Nephron (organoid): ENCODE measurements at regions not wholly inside any gene's neighbourhood (a gene's known extent, or its start where the extent isn't known, plus 50 kb on each side); places are given as distances from the start of the nearest gene placed in this dataset.

Source experiments
- H3K27ac Mint-ChIP-seq, 3 experiments: 2 replicates each; pipeline ENCODE4 v1.8.0; 2020; ENCODE audit warnings: mixed read lengths in 3 of 3, mild to moderate bottlenecking in 2 of 3, moderate library complexity in 1 of 3
- H3K27me3 Mint-ChIP-seq: 2 replicates; pipeline ENCODE4 v1.8.0; 2021; ENCODE audit warnings: low read depth, mild to moderate bottlenecking, moderate library complexity, mixed read lengths
- H3K36me3 Mint-ChIP-seq: 2 replicates; pipeline ENCODE4 v1.8.0; 2020; ENCODE audit warnings: low read depth, mixed read lengths
- H3K4me1 Mint-ChIP-seq: 2 replicates; pipeline ENCODE4 v1.8.0; 2020; ENCODE audit warnings: mixed read lengths
- H3K4me3 Mint-ChIP-seq, 3 experiments: 2 replicates each; pipeline ENCODE4 v1.8.0; 2020; ENCODE audit warnings: mild to moderate bottlenecking in 3 of 3, mixed read lengths in 3 of 3, moderate library complexity in 2 of 3
- H3K9me3 Mint-ChIP-seq: 2 replicates; pipeline ENCODE4 v1.8.0; 2020; ENCODE audit warnings: mixed read lengths
- CTCF ChIP-seq, 3 experiments: fragments of 200-600 bp; sonication (generic); IDR thresholded peaks; one replicate each; pipeline ENCODE4 v1.5.0; 2021; ENCODE audit warnings: antibody characterized with exemption in 3 of 3; ENCODE audit not compliant: unreplicated experiment in 3 of 3

DNA sequence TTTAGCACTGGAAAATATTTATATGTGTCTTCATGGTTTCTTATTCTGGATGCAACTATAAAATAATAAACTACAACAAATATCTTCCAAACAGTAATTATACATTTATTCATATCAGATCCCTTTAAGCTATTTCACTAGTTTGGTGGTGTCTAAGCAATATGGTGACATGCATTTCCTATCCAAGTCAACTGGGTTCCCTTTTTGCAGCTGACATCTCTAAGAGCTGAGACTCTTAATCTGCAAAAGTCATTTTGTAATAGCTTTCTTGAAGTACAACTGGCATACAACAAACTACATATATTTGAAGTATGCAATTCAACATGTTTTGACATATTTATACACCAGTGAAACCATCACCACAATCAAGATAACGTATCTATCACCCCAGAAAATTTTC lies 59.9 kb upstream of the SLC1A4 start:
- no peak overlapping the region for H3K27ac Mint-ChIP-seq
- H3K9me3 Mint-ChIP-seq: peaks cover 18% of the 10 kb centered on the region

GRCh38 chr2:64930258-64930671 lies 58.9 kb upstream of the SLC1A4 start:
- no peaks in the 10 kb centered on the region for H3K36me3 Mint-ChIP-seq
- H3K9me3 Mint-ChIP-seq: peaks cover 18% of the 10 kb centered on the region
- H3K27ac Mint-ChIP-seq: no peak overlapping the region
- no peaks in the 10 kb centered on the region for H3K4me1 Mint-ChIP-seq
- no peaks in the 10 kb centered on the region for H3K27me3 Mint-ChIP-seq
- no peak for TF ChIP-seq CTCF (IDR thresholded peaks at IDR 0.05; ENCODE audit: unreplicated experiment in 3 of 3)
- no peak overlapping the region for H3K4me3 Mint-ChIP-seq

More for the DNA sequence above, 59.9 kb upstream of the SLC1A4 start:
- H3K36me3 Mint-ChIP-seq: no peaks in the 10 kb centered on the region
- no peak for TF ChIP-seq CTCF (IDR thresholded peaks at IDR 0.05; ENCODE audit: unreplicated experiment in 3 of 3)
- H3K27me3 Mint-ChIP-seq: no peaks in the 10 kb centered on the region
- H3K4me1 Mint-ChIP-seq: no peaks in the 10 kb centered on the region
- H3K4me3 Mint-ChIP-seq: no peak overlapping the region

DNA sequence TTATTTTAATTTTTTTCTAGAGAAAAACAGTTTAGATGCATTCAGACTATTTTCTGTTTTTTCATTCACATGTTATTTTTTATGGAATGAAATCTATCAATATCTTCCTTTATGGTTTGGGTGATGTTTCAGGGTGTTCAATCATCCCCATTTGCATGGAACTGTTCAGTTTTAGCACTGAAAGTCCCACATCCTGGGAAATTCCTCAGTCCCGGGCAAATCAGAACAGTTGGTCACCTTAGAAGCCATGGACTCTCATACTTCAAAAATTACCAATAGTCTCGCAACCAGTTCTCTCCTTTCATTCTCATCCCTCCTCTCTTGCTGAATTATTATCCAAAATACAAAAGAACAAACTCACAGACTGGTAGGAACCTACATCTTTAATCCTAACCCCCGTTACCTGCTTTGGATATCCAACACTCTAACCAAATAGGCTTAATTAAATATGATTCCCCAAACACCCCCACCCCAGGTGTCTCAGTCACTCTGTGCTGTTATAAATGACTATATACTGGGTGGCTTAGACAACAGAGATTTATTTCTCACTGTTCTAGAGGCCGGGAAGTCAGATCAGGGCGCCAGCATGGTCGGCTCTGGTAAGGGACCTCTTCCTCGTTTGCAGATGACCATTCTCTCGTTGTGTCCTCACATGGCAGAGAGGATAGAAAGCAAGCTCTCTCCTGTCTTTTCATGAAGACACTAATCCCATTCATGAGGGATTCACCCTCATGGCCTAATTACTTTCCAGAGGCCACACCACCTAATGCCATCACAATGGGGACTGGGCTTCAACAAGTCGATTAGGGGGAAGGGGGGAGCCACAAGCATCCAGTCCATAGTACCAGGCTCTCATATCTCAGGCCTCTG lies 57.7 kb upstream of the SLC1A4 start:
- Mint-ChIP-seq H3K27ac (no peak overlapping the region), H3K4me3 (no peak overlapping the region), H3K27me3 (peaks cover 6% of the 10 kb centered on the region), H3K9me3 (peaks cover 14% of the 10 kb centered on the region), H3K36me3 (no peaks in the 10 kb centered on the region), H3K4me1 (no peaks in the 10 kb centered on the region)
- TF ChIP-seq CTCF (IDR thresholded peaks at IDR 0.05; ENCODE audit: unreplicated experiment in 3 of 3): no peak

- no peaks in the 10 kb centered on the region for H3K4me1 Mint-ChIP-seq
- TF ChIP-seq CTCF (IDR thresholded peaks at IDR 0.05; ENCODE audit: unreplicated experiment in 3 of 3): no peak
- no peak overlapping the region for H3K27ac Mint-ChIP-seq
- no peak overlapping the region for H3K4me3 Mint-ChIP-seq
- no peaks in the 10 kb centered on the region for H3K36me3 Mint-ChIP-seq
- peaks cover 12% of the 10 kb centered on the region for H3K9me3 Mint-ChIP-seq
- peaks cover 6% of the 10 kb centered on the region for H3K27me3 Mint-ChIP-seq
These were observed 57.2 kb upstream of the SLC1A4 start for GRCh38 chr2:64932116-64932370.

DNA sequence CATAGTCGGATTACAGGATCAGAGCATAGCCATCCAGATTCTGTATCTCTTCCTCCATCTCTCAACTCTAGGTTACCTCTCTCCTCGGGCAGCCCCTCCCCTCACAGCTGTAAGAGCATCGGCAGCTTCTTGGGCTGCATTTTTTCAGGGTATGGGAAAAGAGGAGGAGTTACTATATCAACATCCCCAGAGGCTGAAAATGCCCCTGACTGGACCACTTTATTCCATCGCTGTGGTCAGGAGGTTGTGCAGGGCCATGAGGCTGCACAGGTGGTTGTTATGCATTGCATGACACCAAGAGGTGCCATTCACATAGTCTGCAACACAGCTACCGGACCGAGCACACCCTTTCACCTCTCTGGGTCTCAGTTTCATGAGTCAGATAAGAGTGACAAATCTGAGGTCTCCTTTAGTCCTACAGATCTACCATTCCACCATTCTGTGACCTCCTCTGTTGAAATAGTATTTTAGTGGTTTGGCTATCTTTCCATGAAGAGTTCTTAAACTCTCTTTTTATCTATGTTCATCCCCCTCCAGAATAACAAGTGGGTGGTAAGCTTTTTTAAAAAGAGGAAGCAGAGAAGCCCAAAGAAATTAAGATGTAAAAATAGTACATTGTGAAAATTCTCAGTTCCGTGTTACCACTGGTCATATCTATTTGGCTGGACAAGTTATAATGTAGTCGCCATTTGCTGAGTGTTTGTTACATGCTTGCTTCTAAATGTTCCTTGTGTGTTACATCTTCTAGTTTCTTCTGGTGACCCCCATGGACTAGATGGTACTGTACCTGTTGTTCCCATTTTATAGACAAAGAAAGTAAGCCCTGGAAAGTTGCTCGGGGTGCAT lies 56.6 kb upstream of the SLC1A4 start:
- no peak overlapping the region for H3K27ac Mint-ChIP-seq
- H3K36me3 Mint-ChIP-seq: no peaks in the 10 kb centered on the region
- TF ChIP-seq CTCF (IDR thresholded peaks at IDR 0.05; ENCODE audit: unreplicated experiment in 3 of 3): no peak
- peaks cover 6% of the 10 kb centered on the region for H3K27me3 Mint-ChIP-seq
- H3K4me3 Mint-ChIP-seq: no peak overlapping the region
- peaks cover 6% of the 10 kb centered on the region for H3K9me3 Mint-ChIP-seq
- H3K4me1 Mint-ChIP-seq: no peaks in the 10 kb centered on the region
